Gastroesophageal sphincter (tissue), 3 donors: ENCODE measurements at regions not wholly inside any gene's neighbourhood (a gene's known extent, or its start where the extent isn't known, plus 50 kb on each side); places are given as distances from the start of the nearest gene placed in this dataset.

Experiments
- CTCF ChIP-seq, 4 experiments: fragments of 200-600 bp in 2 of 4; fragments of 450-650 bp in 2 of 4; sonication (generic) in 1 of 4; IDR thresholded peaks; one replicate each; pipeline ENCODE4 v1.5.1; 2017 to 2019; ENCODE audit warnings: antibody characterized with exemption in 4 of 4, mild to moderate bottlenecking in 2 of 4, moderate library complexity in 2 of 4
- POLR2A ChIP-seq, 2 donors: fragments of 450-650 bp; IDR thresholded peaks; one replicate each; pipeline ENCODE4 v1.6.1; 2017; ENCODE audit warnings: antibody characterized with exemption in 2 of 2, mild to moderate bottlenecking in 2 of 2, moderate library complexity in 1 of 2

GRCh38 chr9:29968831-29969230 is 2395.6 kb upstream of the C9orf72 start:
- TF ChIP-seq POLR2A (IDR thresholded peaks at IDR 0.05) = no peak
- no peak for TF ChIP-seq CTCF (IDR thresholded peaks at IDR 0.05)
